ENCODE measurements at regions not wholly inside any gene's neighbourhood (a gene's known extent, or its start where the extent isn't known, plus 50 kb on each side); places are given as distances from the start of the nearest gene placed in this dataset.

DNA sequence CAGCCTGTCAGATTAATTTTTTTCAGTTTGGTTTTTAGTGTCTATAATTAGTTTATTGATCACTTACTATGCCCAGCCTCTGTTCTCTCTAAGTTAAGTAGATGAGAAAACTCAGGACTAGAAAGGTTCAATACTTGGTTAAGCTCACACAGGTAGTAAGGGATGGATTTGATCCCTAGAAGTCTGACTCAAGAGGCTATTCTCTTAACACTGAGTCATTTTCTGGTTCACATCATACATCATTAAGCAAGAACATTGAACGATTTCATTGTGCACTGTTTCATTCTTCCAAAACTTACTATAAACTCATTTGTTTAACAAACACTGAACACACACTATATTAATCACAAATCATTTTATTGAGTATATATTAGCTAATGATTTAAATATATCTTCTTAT, 54.1 kb upstream of the SLC38A11 start:
- TF ChIP-seq, protein P1, sequence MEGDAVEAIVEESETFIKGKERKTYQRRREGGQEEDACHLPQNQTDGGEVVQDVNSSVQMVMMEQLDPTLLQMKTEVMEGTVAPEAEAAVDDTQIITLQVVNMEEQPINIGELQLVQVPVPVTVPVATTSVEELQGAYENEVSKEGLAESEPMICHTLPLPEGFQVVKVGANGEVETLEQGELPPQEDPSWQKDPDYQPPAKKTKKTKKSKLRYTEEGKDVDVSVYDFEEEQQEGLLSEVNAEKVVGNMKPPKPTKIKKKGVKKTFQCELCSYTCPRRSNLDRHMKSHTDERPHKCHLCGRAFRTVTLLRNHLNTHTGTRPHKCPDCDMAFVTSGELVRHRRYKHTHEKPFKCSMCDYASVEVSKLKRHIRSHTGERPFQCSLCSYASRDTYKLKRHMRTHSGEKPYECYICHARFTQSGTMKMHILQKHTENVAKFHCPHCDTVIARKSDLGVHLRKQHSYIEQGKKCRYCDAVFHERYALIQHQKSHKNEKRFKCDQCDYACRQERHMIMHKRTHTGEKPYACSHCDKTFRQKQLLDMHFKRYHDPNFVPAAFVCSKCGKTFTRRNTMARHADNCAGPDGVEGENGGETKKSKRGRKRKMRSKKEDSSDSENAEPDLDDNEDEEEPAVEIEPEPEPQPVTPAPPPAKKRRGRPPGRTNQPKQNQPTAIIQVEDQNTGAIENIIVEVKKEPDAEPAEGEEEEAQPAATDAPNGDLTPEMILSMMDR (IDR thresholded peaks at IDR 0.05): no peak
- no peak for TF ChIP-seq EZH2 (IDR thresholded peaks at IDR 0.05; ENCODE audit: borderline replicate concordance, insufficient read depth, low read depth, low read length, poor library complexity, severe bottlenecking)
- no peak overlapping the region for H3K27ac ChIP-seq (ENCODE audit: low read length in 2 of 2)
- H3K79me2 ChIP-seq (ENCODE audit: control insufficient read depth, insufficient read depth, low read length): no peaks in the 10 kb centered on the region
- peaks cover 10% of the 10 kb centered on the region for H3K4me1 Mint-ChIP-seq
- no peak overlapping the region for H3K9ac ChIP-seq (ENCODE audit: low read length)
- no peak for DNase-seq
- no peaks in the 10 kb centered on the region for H3K9me3 ChIP-seq (ENCODE audit: control extremely low read depth in 1 of 3, control insufficient read depth in 2 of 3, insufficient read depth in 1 of 3, low read length in 2 of 3)
- ChIA-PET CTCF (interaction anchor here (1.9 kb wide), 1 partner anchor 16 kb away, joined by 5 read pairs; no protein-coding TSS in a partner anchor), POLR2A (no interaction called here)
- peaks cover 0 to 4% (median 0%) of the 10 kb centered on the region in 4 experiments for H3K27me3 ChIP-seq (replicated peaks in 1 of 4; ENCODE audit: control extremely low read depth in 1 of 4, control insufficient read depth in 3 of 4, insufficient read depth in 4 of 4, low read length in 3 of 4)
- peaks cover 13 to 17% of the 10 kb centered on the region in 2 donors for H3K4me1 ChIP-seq (ENCODE audit: control insufficient read depth in 2 of 2, insufficient read depth in 2 of 2, low read length in 2 of 2)
- H3K27ac Mint-ChIP-seq: no peak overlapping the region
- no peak for ATAC-seq (ENCODE audit: low read depth)
- intact Hi-C loops (cut with micrococcal nuclease): no loop called here
- no peaks in the 10 kb centered on the region for H3K9me3 Mint-ChIP-seq (ENCODE audit: insufficient read depth)
- no peak overlapping the region for H3K4me3 ChIP-seq (ENCODE audit: control extremely low read depth in 1 of 5, extremely low read depth in 1 of 5, insufficient read depth in 1 of 5, low read depth in 2 of 5, low read length in 4 of 5)
- no peaks in the 10 kb centered on the region for H3K36me3 ChIP-seq (replicated peaks in 1 of 2; ENCODE audit: control extremely low read depth in 1 of 2, control insufficient read depth in 1 of 2, extremely low read depth in 1 of 2, insufficient read depth in 2 of 2, low read length in 1 of 2)
- H3K27me3 Mint-ChIP-seq: peaks cover 13% of the 10 kb centered on the region
- no peak overlapping the region for H3K4me2 ChIP-seq (replicated peaks; ENCODE audit: low read depth, low read length, poor library complexity, severe bottlenecking)
- H3K4me3 Mint-ChIP-seq: no peak overlapping the region
- no CpG with 5 or more reads among the region's 1 CpG for WGBS (ENCODE audit: insufficient coverage)
- H2AFZ ChIP-seq (ENCODE audit: insufficient read depth, low read depth, low read length, poor library complexity, severe bottlenecking): no peak overlapping the region
- H4K20me1 ChIP-seq (ENCODE audit: control insufficient read depth, insufficient read depth, low read length, poor library complexity, severe bottlenecking): no peaks in the 10 kb centered on the region

DNA sequence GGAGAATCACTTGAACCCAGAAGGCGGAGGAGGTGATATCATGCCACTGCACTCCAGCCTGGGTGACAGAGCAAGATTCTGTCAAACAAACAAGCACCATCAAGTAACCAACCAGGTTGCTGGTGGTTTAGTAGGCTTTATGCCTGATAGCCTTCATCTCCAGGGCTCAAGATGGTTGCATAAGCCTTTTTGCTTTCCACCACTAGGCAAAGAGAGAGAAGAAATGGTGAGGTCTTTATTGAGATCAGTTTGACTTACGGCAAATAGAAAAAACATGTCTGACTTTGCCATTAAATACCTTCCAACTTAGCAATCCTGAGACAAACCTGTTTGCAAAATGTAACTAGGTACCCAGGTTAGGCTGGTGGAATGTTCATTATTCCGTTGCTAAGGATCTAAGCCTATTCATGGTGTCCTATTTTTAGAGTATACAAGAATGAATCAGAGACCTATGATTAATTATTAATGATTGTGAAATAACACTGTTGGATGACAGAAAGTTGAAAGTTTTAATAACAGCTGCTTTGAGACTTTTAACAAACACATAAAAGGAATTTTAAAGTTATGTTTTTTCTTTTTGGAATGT, 53.5 kb upstream of the SLC38A11 start:
- Histone ChIP-seq H3K9ac (ENCODE audit: low read length) (no peak overlapping the region), H3K36me3 (replicated peaks in 1 of 2; ENCODE audit: control extremely low read depth in 1 of 2, control insufficient read depth in 1 of 2, extremely low read depth in 1 of 2, insufficient read depth in 2 of 2, low read length in 1 of 2) (no peaks in the 10 kb centered on the region), H3K79me2 (ENCODE audit: control insufficient read depth, insufficient read depth, low read length) (no peaks in the 10 kb centered on the region), H3K4me1 (ENCODE audit: control insufficient read depth in 2 of 2, insufficient read depth in 2 of 2, low read length in 2 of 2) (peaks cover 7 to 10% of the 10 kb centered on the region in 2 donors), H4K20me1 (ENCODE audit: control insufficient read depth, insufficient read depth, low read length, poor library complexity, severe bottlenecking) (no peaks in the 10 kb centered on the region), H3K27me3 (replicated peaks in 1 of 4; ENCODE audit: control extremely low read depth in 1 of 4, control insufficient read depth in 3 of 4, insufficient read depth in 4 of 4, low read length in 3 of 4) (peaks cover 0 to 4% (median 0%) of the 10 kb centered on the region in 4 experiments), H3K9me3 (ENCODE audit: control extremely low read depth in 1 of 3, control insufficient read depth in 2 of 3, insufficient read depth in 1 of 3, low read length in 2 of 3) (no peaks in the 10 kb centered on the region), H3K4me2 (replicated peaks; ENCODE audit: low read depth, low read length, poor library complexity, severe bottlenecking) (no peak overlapping the region), H2AFZ (ENCODE audit: insufficient read depth, low read depth, low read length, poor library complexity, severe bottlenecking) (no peak overlapping the region), H3K4me3 (ENCODE audit: control extremely low read depth in 1 of 5, extremely low read depth in 1 of 5, insufficient read depth in 1 of 5, low read depth in 2 of 5, low read length in 4 of 5) (no peak overlapping the region), H3K27ac (ENCODE audit: low read length in 2 of 2) (no peak overlapping the region)
- ChIA-PET CTCF (interaction anchor here (1.9 to 2.4 kb wide), 2 partner anchors 8 to 15 kb away, joined by 5 to 14 read pairs; no protein-coding TSS in a partner anchor), POLR2A (no interaction called here)
- H3K27me3 Mint-ChIP-seq: peaks cover 16% of the 10 kb centered on the region
- no peak overlapping the region for H3K4me3 Mint-ChIP-seq
- DNase-seq: no peak
- WGBS (ENCODE audit: insufficient coverage): no CpG with 5 or more reads among the region's 3 CpGs
- H3K9me3 Mint-ChIP-seq (ENCODE audit: insufficient read depth): no peaks in the 10 kb centered on the region
- H3K27ac Mint-ChIP-seq: no peak overlapping the region
- ATAC-seq (ENCODE audit: low read depth): no peak
- peaks cover 10% of the 10 kb centered on the region for H3K4me1 Mint-ChIP-seq
- intact Hi-C loops (cut with micrococcal nuclease): no loop called here
- TF ChIP-seq, protein P1 (IDR thresholded peaks at IDR 0.05): no peak
- no peak for TF ChIP-seq EZH2 (IDR thresholded peaks at IDR 0.05; ENCODE audit: borderline replicate concordance, insufficient read depth, low read depth, low read length, poor library complexity, severe bottlenecking)

Data from B cell (primary cell).